K562 (cell line): ENCODE measurements at regions not wholly inside any gene's neighbourhood (a gene's known extent, or its start where the extent isn't known, plus 50 kb on each side); places are given as distances from the start of the nearest gene placed in this dataset.

Source experiments
- ATAC-seq: fragments of 200-7000 bp; cut with Tn5 transposase; 3 replicates; pipeline ENCODE4 v1.9.1; 2020; ENCODE audit warnings: moderate library complexity
- BruUV-seq: library from RNA; stranded (reverse); fragments of 400-500 nt; replicated peaks from 2 replicates; lab custom pipeline; 2021; lab: Mats Ljungman, UMichigan
- CTCF ChIA-PET: fragments of 300-600 bp; formaldehyde crosslinking; extraction: SDS; loops from one replicate; lab custom pipeline; 2021; ENCODE audit warnings: low intra/inter-chr PET ratio; lab: Yijun Ruan, JAX
- POLR2A ChIA-PET: fragments of 300-600, 350-650 bp; sonication (Branson Sonifier 250); formaldehyde crosslinking; extraction: SDS; loops from one replicate; lab custom pipeline; 2021; ENCODE audit warnings: antibody characterized with exemption, inconsistent platforms; lab: Yijun Ruan, JAX
- DNase-seq, 4 experiments: peaks; one replicate each; pipeline versions ENCODE4 v3.0.0 to v3.0.0-alpha.2; 2011 to 2018; ENCODE audit warnings: low spot score in 3 of 4, mixed read lengths in 3 of 4; ENCODE audit errors: extremely low read depth in 1 of 4
- FAIRE-seq: peaks from 2 replicates; lab custom pipeline; 2011; peaks lifted over from hg19 to GRCh38; lab: Jason Lieb, UNC
- H2AFZ ChIP-seq: 2 replicates; pipeline ENCODE4 v1.6.0; 2011; ENCODE audit warnings: low read depth, low read length, control low read depth, inconsistent platforms
- H3K27ac ChIP-seq: fragments of 200-600 bp; 3 replicates; pipeline ENCODE4 v1.8.0; 2011; ENCODE audit warnings: low read depth, mild to moderate bottlenecking, control low read depth, inconsistent platforms, low read length, moderate library complexity, mixed read lengths; ENCODE audit errors: extremely low read depth
- H3K27me3 ChIP-seq, 2 experiments: fragments of 300-600 bp in 1 of 2; 2 replicates in 1 of 2; 3 replicates in 1 of 2; pipeline versions ENCODE4 v1.6.0 to v1.8.0; 2011; ENCODE audit warnings: inconsistent platforms in 2 of 2, low read length in 2 of 2, mild to moderate bottlenecking in 1 of 2, mixed read lengths in 1 of 2, moderate library complexity in 1 of 2; ENCODE audit not compliant: control insufficient read depth in 2 of 2, insufficient read depth in 2 of 2
- H3K36me3 ChIP-seq: fragments of 300-600 bp; 3 replicates; pipeline ENCODE4 v1.8.0; 2011; ENCODE audit warnings: mild to moderate bottlenecking, low read length, inconsistent platforms; ENCODE audit not compliant: control insufficient read depth, insufficient read depth
- H3K4me1 ChIP-seq, 2 experiments: fragments of 200-600 bp in 1 of 2; replicated peaks in 1 of 2; 2 replicates in 1 of 2; 3 replicates in 1 of 2; pipeline versions ENCODE4 v1.5.1 to v1.8.0; 2011; ENCODE audit warnings: inconsistent platforms in 2 of 2, low read length in 2 of 2, mild to moderate bottlenecking in 1 of 2, mixed read lengths in 1 of 2, moderate library complexity in 1 of 2; ENCODE audit not compliant: control insufficient read depth in 2 of 2, insufficient read depth in 2 of 2
- H3K4me2 ChIP-seq: 2 replicates; pipeline ENCODE4 v1.6.1; 2011; ENCODE audit warnings: low read length, control low read depth, inconsistent platforms, mixed read lengths; ENCODE audit not compliant: insufficient read depth
- H3K4me3 ChIP-seq: fragments of 200-600 bp; sonication (generic), shearing (Covaris generic); 2 replicates; pipeline ENCODE4 v1.5.1; 2016; ENCODE audit warnings: control low read depth, inconsistent platforms
- H3K79me2 ChIP-seq: fragments of 200-600 bp; 3 replicates; pipeline ENCODE4 v1.8.0; 2011; ENCODE audit warnings: low read length, inconsistent platforms; ENCODE audit not compliant: control insufficient read depth, insufficient read depth
- H3K9ac ChIP-seq, 2 experiments: 2 replicates each; pipeline versions ENCODE4 v1.6.0 to v1.6.1; 2011; ENCODE audit warnings: low read depth in 2 of 2, low read length in 2 of 2, control low read depth in 1 of 2, inconsistent platforms in 1 of 2, mild to moderate bottlenecking in 1 of 2, mixed read lengths in 1 of 2; ENCODE audit not compliant: insufficient read depth in 1 of 2
- H3K9me1 ChIP-seq: one replicate; pipeline ENCODE4 v1.6.0; 2011; ENCODE audit warnings: inconsistent platforms, mild to moderate bottlenecking, low read length, moderate library complexity; ENCODE audit not compliant: control insufficient read depth, insufficient read depth
- H3K9me3 ChIP-seq: replicated peaks from 2 replicates; pipeline ENCODE4 v1.5.1; 2011; ENCODE audit warnings: low read depth, low read length, inconsistent platforms; ENCODE audit not compliant: control insufficient read depth, insufficient read depth
- H4K20me1 ChIP-seq: replicated peaks from 2 replicates; pipeline ENCODE4 v1.6.1; 2011; ENCODE audit warnings: low read length, inconsistent platforms, mixed read lengths; ENCODE audit not compliant: control insufficient read depth, insufficient read depth
- HSF4 ChIP-seq: fragments of 250-450 bp; sonication (Bioruptor Pico); IDR thresholded peaks from 2 replicates; pipeline ENCODE4 v2.1.2; 2022; ENCODE audit warnings: mild to moderate bottlenecking, moderate library complexity, borderline replicate concordance
- KDM2B ChIP-seq: fragments of 250-450 bp; sonication (Bioruptor Pico); IDR thresholded peaks from 2 replicates; pipeline ENCODE4 v1.8.0; 2021; ENCODE audit warnings: mild to moderate bottlenecking, moderate library complexity
- POLR2G ChIP-seq: fragments of 200-400 bp; formaldehyde crosslinking; IDR thresholded peaks from 2 replicates; pipeline ENCODE4 v1.6.1; 2017; ENCODE audit warnings: low read depth, mild to moderate bottlenecking, antibody characterized with exemption, low read length, moderate library complexity
- STAG1 ChIP-seq: sonication (generic); formaldehyde crosslinking; IDR thresholded peaks from 2 replicates; pipeline ENCODE4 v1.5.0; 2020; ENCODE audit warnings: missing genetic modification reagents, borderline replicate concordance
- WGBS: fragments of 100-300 bp; shearing (Covaris generic); methylation state at CpG from one replicate; pipeline ENCODE4 v1.1.6; 2016; ENCODE audit warnings: low coverage, mixed read lengths; ENCODE audit not compliant: insufficient coverage; ENCODE audit errors: missing lambda C conversion rate; 5-methylcytosine and 5-hydroxymethylcytosine counted together
- in situ Hi-C: fragments of 300-500 bp; cut with MboI; formaldehyde crosslinking; loops from 4 replicates; pipeline ENCODE4 v1.15.0; 2018; ENCODE audit warnings: inconsistent platforms, mixed read lengths
- intact Hi-C: fragments of 100-400 bp; cut with micrococcal nuclease; formaldehyde crosslinking; loops from 2 replicates; pipeline ENCODE4 v1.14.2; 2022
- TF ChIP-seq, protein P1 (sequence below): fragments of 450-650 bp; IDR thresholded peaks from 2 replicates; pipeline ENCODE4 v1.6.1; 2016; ENCODE audit warnings: antibody characterized with exemption

DNA sequence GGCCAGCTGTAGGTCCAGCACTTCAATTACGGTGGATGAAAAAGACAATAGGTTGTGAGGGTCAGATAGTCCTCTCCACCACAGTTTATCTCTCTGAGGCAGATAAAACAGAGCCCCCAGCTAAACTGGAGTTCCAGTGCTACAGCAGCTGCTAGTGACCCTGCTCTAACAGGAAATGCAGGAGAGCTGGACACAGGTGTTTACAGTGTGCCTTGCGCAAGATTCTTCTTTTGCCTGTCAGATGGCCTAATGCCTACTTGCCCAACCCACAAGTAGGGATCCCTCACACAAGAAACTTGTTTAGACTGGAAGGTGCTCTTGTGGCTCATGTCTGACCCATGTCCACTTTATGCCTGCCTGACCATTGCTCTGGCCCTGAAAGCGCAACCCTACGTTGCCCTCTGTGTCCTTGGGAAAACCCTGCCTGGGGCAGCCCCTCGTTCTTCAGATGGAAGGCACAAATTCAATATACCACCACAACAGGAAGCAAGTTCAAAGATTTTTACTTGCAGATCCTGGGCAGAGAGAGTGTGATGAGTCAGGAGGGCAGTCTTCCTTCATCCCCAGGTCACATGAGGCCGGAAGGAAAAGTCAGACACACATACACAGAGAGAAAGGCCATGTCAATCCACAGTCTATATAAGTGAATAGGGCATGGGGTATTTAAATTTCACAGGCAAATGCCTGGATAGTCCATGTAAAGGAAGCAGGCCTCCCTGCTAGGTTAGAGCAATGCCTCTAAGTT lies 105.1 kb upstream of the ADGRL3 start:
- WGBS = 13% methylated on average over 5 of the region's 6 CpGs

DNA sequence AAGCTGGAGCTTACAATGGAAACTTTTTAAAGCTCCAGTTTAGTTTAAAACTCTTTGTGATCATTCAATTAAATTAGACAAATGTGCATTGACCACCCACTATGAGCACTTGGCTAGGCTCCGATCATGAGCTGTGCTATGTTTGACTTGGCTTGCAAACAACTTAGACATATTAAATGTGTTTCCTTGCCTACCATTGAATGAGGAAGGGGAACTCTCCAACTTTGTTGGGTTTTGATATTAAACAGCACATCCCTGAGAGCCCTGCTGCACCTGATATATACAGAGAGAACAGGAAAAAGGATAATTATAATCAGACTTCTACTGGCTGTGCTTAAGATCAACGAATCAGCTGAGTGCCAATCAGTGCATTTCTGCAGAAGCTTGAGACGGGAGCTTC lies 71.4 kb upstream of the ADGRL3 start:
- Histone ChIP-seq H3K4me2 (no peak overlapping the region), H3K79me2 (no peaks in the 10 kb centered on the region), H2AFZ (no peak overlapping the region), H3K27ac (no peak overlapping the region), H3K4me3 (no peak overlapping the region), H3K27me3 (no peaks in the 10 kb centered on the region), H3K9me1 (no peaks in the 10 kb centered on the region), H3K9ac (no peak overlapping the region), H3K4me1 (no peaks in the 10 kb centered on the region), H4K20me1 (no peaks in the 10 kb centered on the region), H3K36me3 (no peaks in the 10 kb centered on the region), H3K9me3 (0 out of 2 replicates have a peak, but pooled peaks cover 2% of the 10 kb centered on the region)
- in situ Hi-C loops = no loop called here
- FAIRE-seq (no peak), ATAC-seq (no peak), DNase-seq (no peak)
- CTCF ChIA-PET = no interaction called here
- BruUV-seq = no TSS peak
- 0% methylated on average over 3 of the region's 3 CpGs for WGBS
- POLR2A ChIA-PET = no interaction called here
- intact Hi-C loops = no loop called here
- TF ChIP-seq STAG1 (CRISPR knock-in tag) (no peak), HSF4 (CRISPR knock-in tag) (no peak), POLR2G (no peak)

More for the DNA sequence above, 105.1 kb upstream of the ADGRL3 start:
- H3K9me3 ChIP-seq = no peaks in the 10 kb centered on the region
- no peak overlapping the region for H3K9ac ChIP-seq
- H3K27me3 ChIP-seq = no peaks in the 10 kb centered on the region
- ChIA-PET CTCF (no interaction called here), POLR2A (no interaction called here)
- no TSS peak for BruUV-seq
- no peaks in the 10 kb centered on the region for H4K20me1 ChIP-seq
- no peak overlapping the region for H3K4me2 ChIP-seq
- DNase-seq (no peak), ATAC-seq (no peak), FAIRE-seq (no peak)
- no peaks in the 10 kb centered on the region for H3K79me2 ChIP-seq
- no peak overlapping the region for H2AFZ ChIP-seq
- H3K36me3 ChIP-seq = no peaks in the 10 kb centered on the region
- no peak for TF ChIP-seq KDM2B
- TF ChIP-seq, protein P1, sequence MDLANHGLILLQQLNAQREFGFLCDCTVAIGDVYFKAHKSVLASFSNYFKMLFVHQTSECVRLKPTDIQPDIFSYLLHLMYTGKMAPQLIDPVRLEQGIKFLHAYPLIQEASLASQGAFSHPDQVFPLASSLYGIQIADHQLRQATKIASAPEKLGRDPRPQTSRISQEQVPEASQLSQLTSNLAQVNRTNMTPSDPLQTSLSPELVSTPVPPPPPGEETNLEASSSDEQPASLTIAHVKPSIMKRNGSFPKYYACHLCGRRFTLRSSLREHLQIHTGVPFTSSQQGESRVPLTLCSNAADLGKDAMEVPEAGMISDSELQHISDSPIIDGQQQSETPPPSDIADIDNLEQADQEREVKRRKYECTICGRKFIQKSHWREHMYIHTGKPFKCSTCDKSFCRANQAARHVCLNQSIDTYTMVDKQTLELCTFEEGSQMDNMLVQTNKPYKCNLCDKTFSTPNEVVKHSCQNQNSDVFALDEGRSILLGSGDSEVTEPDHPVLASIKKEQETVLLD = no peak
- in situ Hi-C loops (no loop called here), intact Hi-C loops (no loop called here)
- H3K4me1 ChIP-seq = no peaks in the 10 kb centered on the region
- H3K27ac ChIP-seq = no peak overlapping the region
- no peak overlapping the region for H3K4me3 ChIP-seq
- H3K9me1 ChIP-seq = no peaks in the 10 kb centered on the region
